ENCODE measurements at regions not wholly inside any gene's neighbourhood (a gene's known extent, or its start where the extent isn't known, plus 50 kb on each side); places are given as distances from the start of the nearest gene placed in this dataset.
"Not testable (repeated sequence)": the region's sequence is repeated elsewhere in the genome, so short reads cannot be mapped to it uniquely, and the experiment has no call there.

DNA sequence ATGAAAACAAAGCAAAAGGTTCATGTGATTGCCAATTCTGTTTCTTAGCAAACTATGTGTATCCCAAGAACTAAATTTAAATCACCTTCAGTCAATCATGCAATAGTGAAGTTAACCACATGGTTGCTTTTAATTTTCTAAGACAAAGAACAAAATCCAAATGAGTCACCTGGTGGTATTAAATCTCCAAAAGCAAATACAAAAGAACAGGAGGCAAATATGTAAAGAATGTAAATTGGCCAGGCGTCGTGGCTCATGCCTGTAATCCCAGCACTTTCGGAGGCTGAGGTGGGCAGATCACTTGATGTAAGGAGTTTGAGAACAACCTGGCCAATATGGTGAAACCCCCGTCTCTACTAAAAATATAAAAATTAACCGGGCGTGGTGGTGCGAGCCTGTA is 54.2 kb upstream of the PIK3R4 start:
- no peak for FAIRE-seq

DNA sequence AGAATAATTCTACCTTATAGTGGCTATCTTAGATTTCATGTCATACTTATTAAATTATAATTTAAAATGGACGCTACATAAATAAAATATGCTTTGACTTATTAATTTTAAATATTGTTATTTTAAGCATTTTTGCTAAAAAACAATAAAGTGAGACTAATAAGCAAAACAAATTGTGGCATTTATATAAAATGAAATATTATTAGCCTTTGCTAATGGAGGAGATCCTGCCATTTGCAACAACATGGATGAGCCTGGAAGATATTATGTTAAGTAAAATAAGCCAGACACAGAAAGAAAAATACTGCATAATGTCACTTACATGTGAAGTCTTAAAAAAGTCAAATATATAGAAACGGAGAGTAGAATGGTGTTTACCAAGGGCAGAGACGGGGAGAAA is 54.8 kb upstream of the PIK3R4 start:
- peak; percentile 8 for FAIRE-seq

DNA sequence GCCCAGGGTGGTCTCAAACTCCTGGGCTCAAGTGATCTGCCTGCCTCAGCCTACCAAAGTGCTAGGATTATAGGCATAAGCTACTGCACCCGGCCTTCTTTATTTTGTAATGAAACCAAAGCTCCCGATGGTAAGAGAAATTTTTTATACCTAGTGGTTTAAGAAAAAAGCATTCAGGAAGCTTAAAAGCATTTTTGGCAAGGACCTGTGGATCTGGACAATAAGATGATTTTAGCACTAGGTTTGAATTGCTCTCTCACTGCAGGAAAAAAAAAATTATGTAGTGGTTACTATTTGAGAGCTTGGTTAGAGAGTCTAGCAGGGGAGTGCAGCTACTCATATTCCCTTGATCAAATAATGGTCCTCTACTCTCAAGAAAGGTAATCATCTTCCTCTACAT is 64.9 kb upstream of the PIK3R4 start:
- no peak for FAIRE-seq

DNA sequence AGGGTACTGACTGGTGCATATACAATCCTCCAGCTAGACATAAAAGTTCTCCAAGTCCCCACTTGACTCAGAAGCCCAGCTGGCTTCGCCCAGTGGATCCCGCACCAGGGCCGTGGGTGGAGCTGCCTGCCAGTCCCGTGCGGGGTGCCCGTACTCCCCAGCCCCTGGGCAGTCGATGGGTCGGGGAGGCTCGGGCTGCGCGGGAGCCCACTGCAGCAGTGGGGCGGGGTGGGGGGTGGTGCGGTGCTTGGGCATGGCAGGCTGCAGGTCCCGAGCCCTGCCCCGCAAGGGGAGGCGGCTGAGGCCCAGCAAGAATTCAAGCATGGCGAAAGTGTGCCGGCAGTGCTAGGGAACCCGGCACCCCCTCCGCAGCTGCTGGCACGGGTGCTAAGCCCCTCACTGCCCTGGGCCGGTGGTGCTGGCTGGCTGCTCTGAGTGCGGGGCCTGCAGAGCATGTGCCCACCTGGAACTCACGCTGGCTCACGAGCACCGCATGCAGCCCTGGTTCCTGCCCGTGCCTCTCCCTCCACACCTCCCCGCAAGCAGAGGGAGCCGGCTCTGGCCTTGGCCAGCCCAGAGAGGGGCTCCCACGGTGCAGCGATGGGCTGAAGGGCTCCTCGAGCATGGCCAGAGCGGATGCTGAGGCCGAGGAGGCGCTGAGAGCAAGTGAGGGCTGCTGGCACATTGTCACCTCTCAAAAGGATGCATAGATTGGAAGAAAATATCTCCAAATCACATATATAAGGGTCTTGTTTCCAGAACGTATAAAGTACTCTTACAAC is 68.3 kb upstream of the PIK3R4 start:
- FAIRE-seq, result no peak

DNA sequence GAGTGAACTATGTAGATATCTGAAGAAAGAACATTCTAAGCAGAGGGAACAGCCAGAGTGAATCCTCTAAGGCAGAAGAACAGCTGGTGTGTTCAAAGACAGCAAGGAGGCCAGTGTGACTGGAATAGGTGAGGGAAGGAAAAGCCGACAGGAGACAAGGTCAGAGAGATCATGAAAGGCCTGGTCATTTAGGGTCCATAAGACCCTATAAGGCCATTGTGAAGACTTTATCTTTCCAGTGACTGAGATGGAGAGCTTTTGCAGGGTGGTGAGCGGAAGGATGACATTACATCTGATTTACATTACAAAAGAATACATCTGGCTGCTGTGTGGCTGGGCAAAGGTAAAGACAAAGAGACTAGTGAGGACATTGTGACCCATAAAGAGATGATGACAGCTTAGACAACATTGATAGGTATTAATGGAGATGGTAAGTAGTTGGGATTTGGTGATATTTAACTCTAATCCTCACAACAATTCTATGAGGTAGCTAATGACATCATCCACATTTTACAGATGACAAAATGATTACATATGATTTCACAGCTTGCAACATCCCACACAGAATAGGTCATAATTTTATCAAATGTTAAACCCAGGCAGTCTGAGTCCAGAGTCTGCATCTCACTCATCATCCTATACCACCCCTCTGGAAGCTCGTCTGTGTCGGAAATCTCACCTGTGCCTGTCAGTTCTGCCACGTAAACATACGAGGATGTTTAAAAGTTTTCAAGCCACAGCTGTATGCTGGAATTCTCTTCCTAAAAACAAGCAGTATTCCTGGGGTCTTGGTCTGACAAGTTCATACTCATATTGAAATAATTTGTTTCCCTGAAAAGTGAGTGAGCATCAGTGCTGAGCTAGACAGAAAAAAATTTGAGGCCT is 70.2 kb upstream of the PIK3R4 start:
- FAIRE-seq, result no peak

DNA sequence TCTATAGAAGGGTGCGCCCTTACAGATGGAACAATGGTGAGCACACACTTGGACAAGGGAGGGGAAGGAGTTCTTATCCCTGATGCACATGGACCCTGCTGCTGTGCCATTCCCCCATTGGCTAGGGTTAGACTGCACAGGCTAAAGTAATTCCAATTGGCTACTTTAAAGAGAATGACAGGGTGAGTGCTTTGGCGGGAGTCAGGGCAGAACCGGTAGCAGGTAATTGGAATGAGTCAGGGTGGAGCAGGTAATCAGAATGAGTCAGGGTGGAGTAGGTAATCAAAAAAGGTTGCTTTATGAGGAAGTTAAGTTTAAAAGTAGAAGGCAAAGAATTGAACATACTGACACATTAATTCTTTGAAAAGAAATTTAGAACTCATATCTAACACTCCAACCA is 71.4 kb upstream of the PIK3R4 start:
- not testable (repeated sequence) for FAIRE-seq

DNA sequence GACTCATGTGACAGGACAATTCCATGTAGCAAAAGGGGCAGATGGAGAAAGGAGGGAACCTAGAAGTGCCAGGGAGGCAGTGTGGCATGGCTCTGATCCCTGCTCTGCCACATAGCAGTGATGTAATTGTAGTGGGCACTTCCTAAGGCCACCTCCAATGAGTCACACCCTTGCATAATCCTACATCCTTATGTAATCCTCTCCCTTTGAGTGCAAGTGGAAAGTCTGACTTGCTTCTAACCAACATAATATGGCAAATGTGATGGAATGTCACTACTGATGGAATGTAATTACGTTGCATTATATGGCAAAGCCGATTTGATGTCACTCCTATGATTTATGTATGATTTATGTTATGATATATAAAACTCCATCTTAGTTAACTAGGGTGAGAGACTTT is 72.9 kb upstream of the ATP2C1 start:
- no peak for FAIRE-seq

DNA sequence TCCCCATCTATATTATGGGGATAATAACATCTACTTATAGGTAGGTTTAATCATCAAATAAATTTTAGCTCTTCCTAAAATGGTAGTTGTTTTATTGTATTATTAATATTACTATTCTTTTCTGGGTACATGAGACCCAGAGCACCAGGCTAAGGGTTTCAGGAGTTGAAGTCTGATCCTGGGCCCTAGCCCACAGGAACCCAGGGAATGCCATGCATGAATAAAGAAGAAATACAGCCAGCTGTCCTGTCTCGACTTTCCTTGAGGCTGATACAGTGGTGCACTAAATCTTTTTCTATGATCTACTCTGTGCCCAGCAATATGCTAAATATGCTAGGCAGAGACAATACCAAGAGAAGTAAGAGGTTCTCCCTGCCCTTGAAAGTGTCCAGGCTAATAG is 72.1 kb upstream of the ATP2C1 start:
- FAIRE-seq, result no peak

DNA sequence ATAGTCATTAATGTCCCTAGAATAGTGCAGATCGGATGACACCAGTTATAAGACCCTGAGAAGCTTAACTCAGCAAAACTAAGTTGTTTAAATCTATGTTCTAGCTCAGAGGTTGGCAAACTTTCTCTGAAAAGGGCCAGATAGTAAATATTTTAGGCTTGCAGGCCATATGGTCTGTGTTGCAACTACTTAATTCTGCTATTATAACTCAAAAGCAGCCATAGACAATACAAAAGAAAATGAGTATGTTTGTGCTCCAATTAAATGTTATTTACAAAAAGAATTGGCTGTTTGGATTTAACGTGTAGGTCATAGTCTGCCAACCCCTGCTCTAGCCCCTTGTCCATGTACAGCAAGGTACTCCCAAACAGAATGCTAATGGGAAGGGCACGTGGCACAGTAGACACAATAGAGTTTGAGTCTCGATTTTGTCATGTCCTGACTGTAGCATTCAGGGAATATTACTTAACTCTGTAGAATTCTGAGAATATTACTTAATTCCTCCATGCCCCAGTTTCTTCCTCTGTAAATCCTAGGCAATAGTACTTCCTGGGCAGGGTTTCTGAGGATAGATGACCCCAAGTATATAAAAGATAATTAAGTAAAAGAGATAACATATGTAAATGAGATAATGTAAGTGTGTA is 70.5 kb upstream of the ATP2C1 start:
- no peak for FAIRE-seq

DNA sequence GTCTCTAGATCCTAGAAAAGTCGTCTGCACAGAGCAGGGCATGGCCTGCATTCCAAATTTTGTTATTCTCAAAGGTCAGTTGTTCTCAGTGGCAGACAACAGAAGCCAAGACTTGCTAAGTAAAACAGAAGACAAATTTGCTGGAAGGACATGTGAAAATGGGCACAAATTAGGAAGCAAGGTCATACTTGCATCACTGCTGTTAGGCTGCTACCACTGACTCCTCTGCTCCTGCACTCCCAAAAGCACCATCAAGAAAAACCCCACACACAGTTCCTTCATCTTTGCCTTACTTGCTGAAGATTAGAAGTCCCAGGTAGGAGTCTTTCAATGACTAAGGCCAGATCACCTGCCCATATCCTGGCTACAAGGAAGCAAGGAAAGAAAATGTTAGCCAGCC is 69.9 kb upstream of the ATP2C1 start:
- FAIRE-seq, result no peak

DNA sequence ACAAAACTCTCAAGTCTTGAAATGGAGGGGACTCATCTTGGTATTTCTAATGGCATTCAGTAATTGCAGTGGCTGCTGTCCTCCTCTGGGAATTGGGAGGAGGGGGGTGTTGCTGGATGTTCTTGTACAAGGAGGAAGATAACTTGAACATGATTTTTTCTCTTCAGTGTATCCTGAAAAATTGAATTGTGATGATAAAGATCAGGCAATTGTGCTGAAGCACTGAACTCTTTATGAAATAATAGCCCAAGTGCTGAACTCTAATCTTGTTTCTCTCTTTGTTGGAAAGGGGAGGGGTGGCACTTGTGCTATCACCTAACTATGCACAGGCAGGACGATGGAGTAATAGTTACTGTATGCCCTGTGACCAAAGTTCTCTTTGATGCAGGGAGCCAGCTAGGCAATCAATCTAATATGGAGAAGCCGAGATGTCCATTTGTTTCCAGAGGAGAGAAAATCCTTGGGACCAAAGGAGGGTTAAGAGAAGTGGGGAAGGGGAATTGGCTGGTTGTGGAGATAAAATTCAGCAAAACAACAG is 68.1 kb upstream of the ATP2C1 start:
- FAIRE-seq, result no peak

DNA sequence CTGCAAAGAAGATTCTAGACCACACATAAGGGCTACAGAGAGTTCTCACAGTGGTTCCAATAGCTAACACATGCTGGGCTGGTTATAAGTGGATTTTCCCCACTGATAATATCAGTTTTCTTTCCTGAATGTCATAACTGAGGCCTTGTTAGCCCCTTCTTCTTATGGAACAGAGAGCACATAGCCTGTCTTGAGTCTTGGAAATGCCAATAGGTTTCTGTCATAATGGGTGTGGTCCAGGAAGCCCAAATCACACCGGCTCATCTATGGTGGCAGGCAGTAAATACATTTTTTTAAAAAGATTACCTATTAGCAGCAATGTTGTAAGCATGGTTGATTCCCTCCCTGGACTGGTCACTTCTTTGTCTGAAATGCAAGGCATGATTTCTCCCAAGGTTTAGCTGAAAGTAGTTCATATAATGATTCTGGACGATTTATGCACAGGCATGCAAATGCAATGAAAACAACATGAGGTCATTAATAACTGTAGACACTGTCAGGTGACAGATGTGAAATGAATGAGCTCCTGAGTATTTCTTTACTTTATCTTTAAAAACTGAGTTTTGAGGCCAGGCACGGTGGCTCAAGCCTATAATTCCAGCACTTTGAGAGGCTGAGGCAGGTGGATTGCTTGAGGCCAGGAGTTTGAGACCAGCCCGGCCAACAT is 67.2 kb upstream of the ATP2C1 start:
- FAIRE-seq, result no peak

DNA sequence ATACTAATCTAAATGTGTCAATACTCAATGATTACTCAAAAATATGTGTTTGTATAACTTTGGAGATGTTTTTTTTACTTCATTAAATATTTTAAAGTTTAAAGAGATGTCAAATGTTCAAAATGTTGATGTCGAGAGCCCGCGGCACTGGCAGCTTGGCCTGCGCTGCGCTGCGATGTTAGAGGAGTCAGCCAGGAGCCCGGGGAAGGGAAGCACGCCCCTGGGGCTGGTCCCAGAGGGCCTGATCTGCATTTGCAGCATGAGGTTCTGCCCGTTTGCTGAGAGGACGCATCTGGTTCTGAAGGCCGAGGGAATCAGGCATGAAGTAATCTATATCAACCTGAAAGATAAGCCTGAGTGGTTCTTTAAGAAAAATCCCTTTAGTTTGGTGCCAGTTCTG is 66.4 kb upstream of the ATP2C1 start:
- FAIRE-seq, result no peak

DNA sequence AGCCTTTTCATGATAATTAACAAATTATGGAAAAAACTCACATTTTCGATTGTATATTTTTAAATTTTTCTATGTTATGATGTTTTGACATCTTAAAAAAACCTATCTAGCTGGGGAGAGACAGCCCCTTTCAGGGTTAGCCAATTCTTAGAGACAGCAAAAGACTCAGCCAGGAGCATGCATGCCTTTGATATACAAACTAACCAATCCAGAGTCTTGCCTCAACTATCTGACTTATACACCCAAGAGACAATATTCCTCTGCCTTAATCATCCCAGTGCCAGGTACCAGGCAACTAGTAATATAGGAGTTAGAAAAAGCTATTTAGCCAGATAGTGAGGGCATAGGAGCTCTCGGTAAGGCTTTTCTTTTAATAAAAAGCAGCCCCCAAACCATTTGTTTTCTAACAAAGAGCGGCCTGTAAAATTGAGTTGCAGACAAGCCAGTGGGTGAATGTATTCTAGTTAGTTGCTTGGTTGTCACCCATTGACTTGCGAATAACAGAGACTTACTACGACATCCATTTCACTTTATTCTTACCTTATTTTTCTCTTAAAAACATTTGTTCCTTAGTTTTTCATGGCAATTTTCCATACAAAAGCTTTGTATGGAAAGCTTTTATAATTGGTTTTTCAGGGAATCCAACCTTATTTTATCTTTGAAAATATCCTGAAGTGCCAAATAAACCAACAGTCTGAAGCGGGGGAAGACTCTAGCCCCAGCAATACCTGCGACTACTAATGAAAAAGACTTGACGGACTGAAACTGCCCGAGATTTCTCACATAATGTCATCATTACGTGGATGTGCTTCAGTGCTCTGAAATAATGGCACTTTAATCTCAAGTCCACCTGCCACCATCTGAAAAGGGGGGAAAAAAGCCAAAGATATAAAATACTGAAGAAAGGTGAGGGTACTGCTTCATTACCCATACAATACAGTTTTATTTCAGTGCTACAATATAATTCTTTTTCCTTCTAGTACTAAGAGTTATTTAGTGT is 64.6 kb upstream of the ATP2C1 start:
- no peak for FAIRE-seq

DNA sequence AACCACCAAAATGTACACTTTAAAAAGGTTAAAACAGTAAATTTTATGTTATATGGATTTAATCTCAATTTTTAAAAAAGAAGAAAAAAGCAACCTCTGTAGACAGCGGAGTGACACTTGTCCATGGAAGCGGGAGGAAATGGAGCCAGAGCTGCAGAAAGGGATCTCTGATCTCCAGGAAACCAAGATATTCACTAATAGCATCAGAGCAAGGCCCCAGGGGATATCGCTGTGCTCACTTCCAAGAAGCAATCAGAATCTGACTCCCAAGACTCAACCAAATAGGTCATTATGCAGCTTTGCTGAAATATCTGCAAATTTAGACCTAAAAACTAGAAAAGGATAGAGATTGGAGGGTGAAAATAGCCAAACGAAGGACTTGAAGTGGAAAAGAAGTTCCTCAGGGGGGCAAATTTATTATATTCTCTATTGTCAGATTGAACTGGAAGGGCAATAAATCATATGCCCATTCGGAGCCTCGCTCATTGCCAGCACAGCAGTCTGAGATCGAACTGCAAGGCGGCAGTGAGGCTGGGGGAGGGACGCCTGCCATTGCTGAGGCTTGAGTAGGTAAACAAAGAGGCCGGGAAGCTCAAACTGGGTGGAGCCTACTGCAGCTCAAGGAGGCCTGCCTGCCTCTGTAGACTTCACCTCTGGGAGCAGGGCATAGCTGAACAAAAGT is 62.0 kb upstream of the ATP2C1 start:
- no peak for FAIRE-seq

DNA sequence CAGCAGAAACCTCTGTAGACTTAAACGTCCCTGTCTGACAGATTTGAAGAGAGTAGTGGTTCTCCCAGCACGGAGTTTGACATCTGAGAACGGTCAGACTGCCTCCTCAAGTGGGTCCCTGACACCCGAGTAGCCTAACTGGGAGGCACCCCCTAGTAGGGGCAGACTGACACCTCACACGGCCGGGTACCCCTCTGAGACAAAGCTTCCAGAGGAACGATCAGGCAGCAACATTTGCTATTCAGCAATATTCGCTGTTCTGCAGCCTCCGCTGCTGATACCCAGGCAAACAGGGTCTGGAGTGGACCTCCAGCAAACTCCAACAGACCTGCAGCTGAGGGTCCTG is 61.5 kb upstream of the ATP2C1 start:
- FAIRE-seq, result not testable (repeated sequence)

DNA sequence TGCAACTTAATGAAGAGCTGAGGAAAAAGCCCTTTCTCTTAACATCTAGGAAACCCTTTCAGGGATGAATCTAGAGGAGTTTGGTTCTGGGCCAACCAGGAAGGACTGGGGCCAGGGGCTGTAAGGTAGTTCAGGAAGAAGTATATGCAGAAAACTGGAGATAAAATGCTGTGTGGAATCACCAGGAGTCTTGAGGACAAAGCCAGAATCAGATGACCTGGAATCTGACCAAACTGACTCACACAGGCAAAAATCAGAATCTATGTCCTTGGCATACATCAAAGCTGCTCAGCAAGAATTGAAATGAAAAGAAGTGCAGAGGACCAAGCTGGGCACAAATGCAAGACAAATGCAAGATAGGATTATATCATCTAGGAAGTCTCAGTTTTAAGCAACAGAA is 59.4 kb upstream of the ATP2C1 start:
- no peak for FAIRE-seq

DNA sequence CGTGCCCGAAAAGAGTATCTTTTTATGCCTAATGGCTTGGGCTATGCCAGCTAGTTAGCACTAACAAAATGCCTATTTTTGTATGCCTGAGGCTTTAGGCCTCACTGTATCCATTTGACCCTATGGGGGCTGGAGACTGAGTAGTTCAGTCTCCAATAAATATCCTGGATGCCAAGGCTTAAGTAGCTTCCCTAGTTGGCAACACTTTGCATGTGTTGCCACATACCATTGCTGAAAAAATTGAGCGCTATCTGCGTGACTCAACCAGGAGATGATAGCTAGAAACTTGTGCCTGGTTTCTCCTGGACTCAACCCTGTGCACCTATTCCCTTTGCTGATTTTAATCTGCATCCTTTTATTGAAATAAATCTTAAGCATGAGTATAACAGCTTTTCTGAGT is 58.4 kb upstream of the ATP2C1 start:
- FAIRE-seq, result no peak

DNA sequence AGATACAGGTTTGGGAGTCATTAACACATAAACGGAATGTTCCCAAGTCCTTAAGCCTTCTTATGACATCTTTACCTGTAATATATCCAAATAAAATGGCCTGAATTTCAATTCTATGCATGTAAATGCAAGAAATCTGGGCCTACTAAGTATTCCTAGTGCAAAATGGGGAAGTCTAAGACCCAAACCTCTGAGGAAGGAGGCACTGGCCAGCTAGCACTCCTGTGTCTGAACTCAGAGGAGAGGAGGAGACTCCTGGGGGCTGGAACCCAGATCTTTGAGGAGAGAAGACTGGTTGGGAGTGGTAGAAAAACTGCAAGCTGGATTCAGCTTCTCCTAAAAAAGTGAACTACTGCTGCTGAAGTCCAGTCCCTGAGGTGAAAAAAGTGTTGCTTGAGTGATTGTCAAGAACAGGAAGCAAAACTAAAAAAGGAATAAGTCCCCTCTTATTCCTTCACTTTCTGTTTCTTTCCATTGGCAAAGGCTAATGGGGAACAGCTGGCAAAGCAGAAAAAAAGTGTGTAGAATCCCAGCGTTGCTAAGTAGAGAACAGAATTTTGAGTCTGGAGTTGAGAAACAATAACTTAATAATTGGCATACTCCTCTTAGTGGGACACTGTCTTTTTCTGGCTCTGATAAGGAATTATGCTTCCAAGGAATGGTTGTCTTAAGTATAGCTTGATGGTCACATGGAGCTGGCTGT is 54.8 kb upstream of the ATP2C1 start:
- no peak for FAIRE-seq

DNA sequence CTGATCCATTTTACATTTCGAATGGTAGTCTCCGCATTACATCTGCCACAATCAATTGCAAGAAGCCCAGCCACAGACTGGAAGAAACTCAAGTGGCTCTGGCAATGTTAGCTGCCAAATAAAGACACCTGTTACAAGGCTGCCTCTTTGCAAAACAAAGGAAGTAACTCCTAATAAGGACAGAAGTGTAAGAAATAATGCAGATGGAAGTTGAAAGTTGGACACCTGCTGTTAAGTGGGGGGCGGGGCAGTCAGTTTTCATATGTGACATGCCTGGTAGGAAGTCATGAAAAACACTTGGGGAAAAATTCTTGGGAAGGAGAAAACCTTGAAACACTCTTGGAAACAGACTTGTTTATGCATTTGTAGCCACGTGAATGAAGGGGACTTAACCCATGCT is 54.1 kb upstream of the ATP2C1 start:
- FAIRE-seq, result no peak

DNA sequence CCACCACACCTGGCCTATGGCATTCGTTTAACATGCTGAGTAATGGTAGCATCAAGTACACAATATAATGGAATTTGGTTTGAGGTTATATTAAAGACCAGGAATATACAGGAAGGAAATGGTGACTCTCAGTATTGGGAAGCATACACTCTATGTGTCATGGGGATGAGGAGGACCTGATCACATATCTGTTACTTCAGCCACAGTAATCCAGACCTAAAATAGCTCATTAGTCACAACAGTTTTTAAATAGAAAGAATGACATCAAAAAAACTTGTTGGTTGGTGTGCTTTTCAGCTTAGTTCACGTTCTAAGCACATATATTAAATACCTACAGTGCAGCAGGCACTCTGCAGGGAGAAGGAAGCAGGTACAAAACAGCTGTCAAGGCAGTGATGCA is 52.5 kb upstream of the ATP2C1 start:
- no peak for FAIRE-seq
